OCI-LY3 (cell line): ENCODE measurements at regions not wholly inside any gene's neighbourhood (a gene's known extent, or its start where the extent isn't known, plus 50 kb on each side); places are given as distances from the start of the nearest gene placed in this dataset.

Experiments used
- EZH2phosphoT487 ChIP-seq: fragments of 200-600 bp; shearing (Covaris generic); IDR thresholded peaks from 2 replicates; pipeline ENCODE4 v1.6.1; 2018; ENCODE audit warnings: antibody characterized with exemption, mixed run types, low read depth
- TF ChIP-seq, protein P1 (sequence below): fragments of 200-600, 300-600 bp; sonication (generic); IDR thresholded peaks from 2 replicates; pipeline ENCODE4 v1.5.1; 2014; ENCODE audit warnings: antibody characterized with exemption, low read length, low read depth

DNA sequence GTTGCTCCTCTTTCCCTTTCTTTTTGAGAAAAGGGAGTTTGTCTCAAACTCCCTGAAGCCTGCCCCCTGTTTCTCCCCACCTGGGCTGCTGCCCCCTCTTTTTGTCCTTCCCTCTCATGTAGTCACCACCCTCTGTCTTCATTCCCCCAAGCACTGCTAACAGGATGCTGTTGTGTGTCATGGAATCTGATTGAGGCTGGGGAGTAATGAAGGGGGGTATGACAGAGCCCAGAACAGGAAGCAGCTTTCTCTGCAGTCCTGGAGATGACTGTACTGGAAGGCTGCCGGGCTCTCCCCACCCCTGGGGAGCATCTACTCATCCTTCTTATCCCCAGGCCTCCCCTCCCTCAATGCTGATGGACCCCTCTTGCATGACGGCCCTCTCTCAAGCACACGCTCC, 181.6 kb downstream of the ABHD5 start:
- TF ChIP-seq, protein P1, sequence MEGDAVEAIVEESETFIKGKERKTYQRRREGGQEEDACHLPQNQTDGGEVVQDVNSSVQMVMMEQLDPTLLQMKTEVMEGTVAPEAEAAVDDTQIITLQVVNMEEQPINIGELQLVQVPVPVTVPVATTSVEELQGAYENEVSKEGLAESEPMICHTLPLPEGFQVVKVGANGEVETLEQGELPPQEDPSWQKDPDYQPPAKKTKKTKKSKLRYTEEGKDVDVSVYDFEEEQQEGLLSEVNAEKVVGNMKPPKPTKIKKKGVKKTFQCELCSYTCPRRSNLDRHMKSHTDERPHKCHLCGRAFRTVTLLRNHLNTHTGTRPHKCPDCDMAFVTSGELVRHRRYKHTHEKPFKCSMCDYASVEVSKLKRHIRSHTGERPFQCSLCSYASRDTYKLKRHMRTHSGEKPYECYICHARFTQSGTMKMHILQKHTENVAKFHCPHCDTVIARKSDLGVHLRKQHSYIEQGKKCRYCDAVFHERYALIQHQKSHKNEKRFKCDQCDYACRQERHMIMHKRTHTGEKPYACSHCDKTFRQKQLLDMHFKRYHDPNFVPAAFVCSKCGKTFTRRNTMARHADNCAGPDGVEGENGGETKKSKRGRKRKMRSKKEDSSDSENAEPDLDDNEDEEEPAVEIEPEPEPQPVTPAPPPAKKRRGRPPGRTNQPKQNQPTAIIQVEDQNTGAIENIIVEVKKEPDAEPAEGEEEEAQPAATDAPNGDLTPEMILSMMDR: no peak
- no peak for TF ChIP-seq EZH2phosphoT487
